Peyer's patch (tissue), 4 donors: ENCODE measurements at regions not wholly inside any gene's neighbourhood (a gene's known extent, or its start where the extent isn't known, plus 50 kb on each side); places are given as distances from the start of the nearest gene placed in this dataset.

ENCODE experiments used
- DNase-seq, 3 donors: peaks; one replicate each; pipeline ENCODE4 v3.0.0-alpha.2; 2017 to 2019
- H3K27ac ChIP-seq, 4 donors: fragments of 200-600 bp; sonication (generic); one replicate each; pipeline ENCODE4 v1.5.1; 2016 to 2019
- H3K27me3 ChIP-seq, 2 donors: fragments of 200-600 bp; sonication (generic); one replicate each; pipeline ENCODE4 v1.5.1; 2019
- H3K36me3 ChIP-seq, 3 donors: fragments of 200-600 bp; sonication (generic); one replicate each; pipeline ENCODE4 v1.5.1; 2016 to 2019
- H3K4me1 ChIP-seq, 4 donors: fragments of 200-600 bp; sonication (generic); one replicate each; pipeline ENCODE4 v1.5.1; 2016 to 2019
- H3K4me3 ChIP-seq, 4 donors: fragments of 200-600 bp; sonication (generic); 1 replicate in 3 of 4; 2 replicates in 1 of 4; pipeline ENCODE4 v1.5.1; 2016 to 2019; ENCODE audit warnings: mild to moderate bottlenecking in 1 of 4
- H3K9me3 ChIP-seq, 4 donors: fragments of 200-600 bp; sonication (generic); one replicate each; pipeline ENCODE4 v1.5.1; 2016 to 2019; ENCODE audit warnings: mild to moderate bottlenecking in 1 of 4
- CTCF ChIP-seq, 6 experiments: fragments of 450-650 bp in 4 of 6; fragments of 200-600 bp in 2 of 6; sonication (generic) in 1 of 6; IDR thresholded peaks; one replicate each; pipeline ENCODE4 v1.5.1; 2017 to 2019; ENCODE audit warnings: antibody characterized with exemption in 6 of 6, mild to moderate bottlenecking in 3 of 6, moderate library complexity in 1 of 6
- POLR2A ChIP-seq, 2 donors: fragments of 450-650 bp; IDR thresholded peaks; one replicate each; pipeline ENCODE4 v1.5.1; 2017; ENCODE audit warnings: antibody characterized with exemption in 2 of 2, mild to moderate bottlenecking in 2 of 2, moderate library complexity in 2 of 2

- H3K4me3 ChIP-seq = no peak overlapping the region
- H3K27ac ChIP-seq = no peak overlapping the region
- no peaks in the 10 kb centered on the region for H3K27me3 ChIP-seq
- no peak for TF ChIP-seq POLR2A (IDR thresholded peaks at IDR 0.05)
- no peak for TF ChIP-seq CTCF (IDR thresholded peaks at IDR 0.05)
- H3K9me3 ChIP-seq = no peaks in the 10 kb centered on the region
- no peaks in the 10 kb centered on the region for H3K4me1 ChIP-seq
- DNase-seq = no peak
- no peaks in the 10 kb centered on the region for H3K36me3 ChIP-seq
These were observed 132.5 kb downstream of the HHIPL2 start for GRCh38 chr1:222415441-222415840.

DNA sequence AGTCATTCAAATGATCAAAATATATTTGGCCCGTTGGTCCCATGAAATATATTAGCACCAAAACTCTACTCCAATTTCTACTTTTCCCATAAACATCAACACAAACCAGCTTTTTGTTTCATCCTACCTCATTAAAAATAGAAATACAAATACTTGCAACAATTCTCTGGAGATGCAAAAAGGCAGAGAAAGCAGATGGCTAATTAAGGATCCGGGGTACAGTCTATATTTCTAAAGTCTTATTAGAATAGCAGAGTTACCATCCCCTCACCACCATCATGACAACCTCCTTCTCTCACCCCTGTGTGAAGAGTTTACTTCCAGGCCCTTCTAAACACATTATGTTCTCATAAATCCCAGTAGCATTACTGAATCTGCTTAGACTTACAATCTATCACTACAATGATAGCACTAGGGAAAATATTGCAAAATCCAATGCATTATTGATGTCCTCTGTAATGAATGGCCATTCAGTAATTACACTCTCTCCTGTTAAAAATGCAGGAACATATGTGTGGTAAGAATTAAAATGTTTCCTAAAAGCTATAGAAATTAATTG is 133.8 kb downstream of the HHIPL2 start:
- DNase-seq = no peak
- Histone ChIP-seq H3K27ac (no peak overlapping the region), H3K4me3 (no peak overlapping the region), H3K27me3 (no peaks in the 10 kb centered on the region), H3K9me3 (no peaks in the 10 kb centered on the region), H3K4me1 (no peaks in the 10 kb centered on the region), H3K36me3 (no peaks in the 10 kb centered on the region)
- TF ChIP-seq POLR2A (IDR thresholded peaks at IDR 0.05) (no peak), CTCF (IDR thresholded peaks at IDR 0.05) (no peak)

- no peak for DNase-seq
- H3K4me3 ChIP-seq = no peak overlapping the region
- no peaks in the 10 kb centered on the region for H3K36me3 ChIP-seq
- no peaks in the 10 kb centered on the region for H3K9me3 ChIP-seq
- no peaks in the 10 kb centered on the region for H3K4me1 ChIP-seq
- no peak for TF ChIP-seq POLR2A (IDR thresholded peaks at IDR 0.05)
- no peak for TF ChIP-seq CTCF (IDR thresholded peaks at IDR 0.05)
- H3K27ac ChIP-seq = no peak overlapping the region
- no peaks in the 10 kb centered on the region for H3K27me3 ChIP-seq
These were observed 134.5 kb downstream of the HHIPL2 start for GRCh38 chr1:222413436-222413835.

DNA sequence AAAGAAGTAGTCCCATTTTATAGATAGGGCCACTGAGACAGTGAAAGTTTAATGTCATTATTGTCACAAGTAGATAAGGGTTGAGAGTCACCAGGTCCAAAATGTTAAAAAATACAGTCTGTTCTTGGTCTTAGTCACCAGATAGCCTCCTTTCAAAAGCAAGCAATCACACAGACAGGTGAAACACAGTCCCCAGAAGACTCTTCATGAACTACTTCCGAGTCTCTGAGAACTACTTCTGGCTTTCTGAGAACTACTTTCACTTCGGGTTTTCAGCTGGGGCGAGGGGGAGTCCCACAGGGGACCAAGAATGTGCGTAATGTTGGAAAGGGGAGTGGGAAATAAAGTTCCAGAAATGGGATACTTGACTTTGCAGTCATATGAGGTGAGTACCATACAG is 143.2 kb downstream of the HHIPL2 start:
- Histone ChIP-seq H3K9me3 (no peaks in the 10 kb centered on the region), H3K4me3 (no peak overlapping the region), H3K27me3 (no peaks in the 10 kb centered on the region), H3K4me1 (no peaks in the 10 kb centered on the region), H3K36me3 (no peaks in the 10 kb centered on the region), H3K27ac (no peak overlapping the region)
- no peak for DNase-seq
- TF ChIP-seq POLR2A (IDR thresholded peaks at IDR 0.05) = no peak
- TF ChIP-seq CTCF (IDR thresholded peaks at IDR 0.05) = no peak

DNA sequence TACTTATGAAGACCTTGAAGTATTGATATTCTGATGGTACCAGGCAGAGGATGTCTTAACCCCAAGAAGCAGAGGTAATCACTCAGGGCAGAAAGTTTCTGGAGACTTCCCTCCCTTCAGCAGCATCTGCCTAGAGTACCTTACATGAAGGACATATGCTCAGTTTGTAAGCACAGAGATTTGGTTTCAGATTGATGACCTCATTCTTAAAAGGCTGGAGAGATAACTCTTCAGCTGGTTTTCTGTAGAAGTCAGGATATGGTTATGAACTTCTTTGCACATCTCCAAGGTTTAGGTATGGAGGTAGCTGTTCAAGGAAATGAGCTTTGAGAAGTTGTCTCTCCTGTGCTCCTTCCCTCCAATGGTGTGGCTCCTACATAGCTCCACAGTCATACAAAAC is 148.7 kb downstream of the HHIPL2 start:
- no peaks in the 10 kb centered on the region for H3K9me3 ChIP-seq
- H3K4me1 ChIP-seq = no peaks in the 10 kb centered on the region
- H3K36me3 ChIP-seq = no peaks in the 10 kb centered on the region
- TF ChIP-seq POLR2A (IDR thresholded peaks at IDR 0.05) = no peak
- no peak for TF ChIP-seq CTCF (IDR thresholded peaks at IDR 0.05)
- H3K4me3 ChIP-seq = no peak overlapping the region
- H3K27ac ChIP-seq = no peak overlapping the region
- no peaks in the 10 kb centered on the region for H3K27me3 ChIP-seq
- no peak for DNase-seq

DNA sequence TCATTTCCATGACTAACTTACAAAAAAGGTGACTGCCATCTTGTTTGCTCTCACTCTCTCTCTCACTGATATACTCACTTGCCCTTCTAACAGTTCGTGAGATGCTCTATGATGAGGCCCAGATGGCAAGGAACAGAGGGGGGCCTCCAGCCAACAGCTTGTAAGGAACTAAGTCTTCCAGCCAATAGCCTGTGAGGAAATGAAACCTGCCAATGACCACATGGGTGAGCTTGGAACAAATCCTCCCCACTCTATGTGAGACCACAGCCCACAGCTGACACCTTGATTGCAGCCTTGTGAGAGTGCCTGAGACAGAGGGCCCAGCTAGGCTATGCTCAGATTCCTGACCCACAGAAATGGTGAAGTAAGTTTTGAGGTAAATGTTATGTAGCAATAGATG is 153.7 kb downstream of the HHIPL2 start:
- Histone ChIP-seq H3K9me3 (no peaks in the 10 kb centered on the region), H3K4me3 (no peak overlapping the region), H3K27ac (no peak overlapping the region), H3K36me3 (no peaks in the 10 kb centered on the region), H3K4me1 (no peaks in the 10 kb centered on the region), H3K27me3 (no peaks in the 10 kb centered on the region)
- TF ChIP-seq CTCF (IDR thresholded peaks at IDR 0.05) (no peak), POLR2A (IDR thresholded peaks at IDR 0.05) (no peak)
- no peak for DNase-seq
